H1 (cell line): ENCODE measurements at regions not wholly inside any gene's neighbourhood (a gene's known extent, or its start where the extent isn't known, plus 50 kb on each side); places are given as distances from the start of the nearest gene placed in this dataset.

ENCODE experiments used
- CTCF ChIA-PET: fragments of 300-600 bp; sonication (Branson Sonifier 250); formaldehyde crosslinking; loops from one replicate; lab custom pipeline; 2021; ENCODE audit not compliant: partially characterized antibody; lab: Charles Lee
- POLR2A ChIA-PET: fragments of 300-600 bp; sonication (Branson Sonifier 250); formaldehyde crosslinking; loops from one replicate; lab custom pipeline; 2021; ENCODE audit warnings: inconsistent platforms; ENCODE audit not compliant: partially characterized antibody; lab: Charles Lee
- DNase-seq, 2 experiments: peaks; one replicate each; pipeline versions ENCODE4 v3.0.0 to v3.0.0-alpha.2; 2010 to 2022; ENCODE audit warnings: low spot score in 2 of 2, low read depth in 1 of 2, mixed read lengths in 1 of 2
- FAIRE-seq: peaks from 2 replicates; lab custom pipeline; 2011; peaks lifted over from hg19 to GRCh38; lab: Jason Lieb, UNC
- H2AFZ ChIP-seq: 2 replicates; pipeline ENCODE4 v1.8.1; 2012; ENCODE audit warnings: low read length, inconsistent platforms
- H2AK5ac ChIP-seq: 2 replicates; pipeline ENCODE4 v1.6.1; 2013; ENCODE audit warnings: low read depth, low read length
- H2BK120ac ChIP-seq: replicated peaks from 2 replicates; pipeline ENCODE3; 2013; ENCODE audit warnings: low read depth, low read length, inconsistent platforms
- H2BK12ac ChIP-seq: 2 replicates; pipeline ENCODE4 v1.6.1; 2013; ENCODE audit warnings: low read depth, low read length
- H2BK15ac ChIP-seq: 2 replicates; pipeline ENCODE4 v1.6.1; 2013; ENCODE audit warnings: low read length
- H2BK20ac ChIP-seq: 2 replicates; pipeline ENCODE4 v1.6.1; 2013; ENCODE audit warnings: low read length
- H2BK5ac ChIP-seq: 2 replicates; pipeline ENCODE4 v1.6.1; 2013; ENCODE audit warnings: low read depth, low read length
- H3K14ac ChIP-seq: 2 replicates; pipeline ENCODE4 v1.6.1; 2013; ENCODE audit warnings: inconsistent platforms; ENCODE audit not compliant: insufficient read length
- H3K18ac ChIP-seq: 2 replicates; pipeline ENCODE4 v1.6.1; 2013; ENCODE audit warnings: low read length; ENCODE audit errors: extremely low read depth
- H3K23ac ChIP-seq: 2 replicates; pipeline ENCODE4 v1.6.1; 2013; ENCODE audit warnings: inconsistent platforms; ENCODE audit not compliant: insufficient read length
- H3K23me2 ChIP-seq: 2 replicates; pipeline ENCODE4 v1.6.1; 2013; ENCODE audit warnings: low read depth, low read length
- H3K27ac ChIP-seq: 2 replicates; pipeline ENCODE4 v1.6.1; 2011; ENCODE audit warnings: low read depth, low read length, inconsistent platforms
- H3K27me3 ChIP-seq, 4 experiments: replicated peaks in 1 of 4; 1 replicate in 1 of 4; 2 replicates in 3 of 4; pipeline versions ENCODE4 v1.6.1 to v1.8.1; 2011 to 2013; ENCODE audit warnings: low read length in 3 of 4, mild to moderate bottlenecking in 3 of 4, inconsistent platforms in 2 of 4, mixed read lengths in 2 of 4, moderate library complexity in 1 of 4; ENCODE audit not compliant: control insufficient read depth in 3 of 4, insufficient read depth in 3 of 4; ENCODE audit errors: extremely low read depth in 1 of 4
- H3K36me3 ChIP-seq, 4 experiments: 2 replicates each; pipeline versions ENCODE4 v1.6.1 to v1.8.1; 2011 to 2013; ENCODE audit warnings: mild to moderate bottlenecking in 4 of 4, low read length in 3 of 4, moderate library complexity in 2 of 4, control low read depth in 1 of 4, inconsistent platforms in 1 of 4; ENCODE audit not compliant: insufficient read depth in 4 of 4, control insufficient read depth in 2 of 4
- H3K4ac ChIP-seq: replicated peaks from 2 replicates; pipeline ENCODE3; 2013; ENCODE audit warnings: low read length, low read depth, mixed read lengths, inconsistent platforms; ENCODE audit not compliant: insufficient read length
- H3K4me1 ChIP-seq, 4 experiments: replicated peaks in 1 of 4; 1 replicate in 1 of 4; 2 replicates in 3 of 4; pipeline versions ENCODE4 v1.6.1 to v1.8.1; 2011 to 2013; ENCODE audit warnings: low read length in 3 of 4, inconsistent platforms in 2 of 4, mixed read lengths in 1 of 4; ENCODE audit not compliant: insufficient read depth in 4 of 4, control insufficient read depth in 3 of 4
- H3K4me2 ChIP-seq, 2 experiments: 2 replicates each; pipeline versions ENCODE4 v1.6.1 to v1.8.1; 2011 to 2013; ENCODE audit warnings: low read depth in 2 of 2, low read length in 2 of 2, control low read depth in 1 of 2, inconsistent platforms in 1 of 2, mild to moderate bottlenecking in 1 of 2; ENCODE audit not compliant: insufficient read depth in 1 of 2
- H3K4me3 ChIP-seq, 4 experiments: fragments of 200-600, 300-600 bp in 1 of 4; sonication (generic), shearing (Covaris generic), sonication (Bioruptor Twin) in 1 of 4; 2 replicates each; pipeline versions ENCODE4 v1.5.1 to v1.8.1; 2011 to 2016; ENCODE audit warnings: low read length in 4 of 4, low read depth in 3 of 4, control low read depth in 2 of 4, inconsistent platforms in 2 of 4, mild to moderate bottlenecking in 2 of 4, mixed read lengths in 1 of 4, moderate library complexity in 1 of 4; ENCODE audit not compliant: insufficient read depth in 2 of 4; ENCODE audit errors: extremely low read depth in 1 of 4
- H3K56ac ChIP-seq: replicated peaks from 2 replicates; pipeline ENCODE3; 2013; ENCODE audit warnings: low read depth, mild to moderate bottlenecking, mixed read lengths, low read length, inconsistent platforms; ENCODE audit not compliant: insufficient read length
- H3K79me1 ChIP-seq: 2 replicates; pipeline ENCODE4 v1.6.1; 2013; ENCODE audit warnings: low read depth, low read length, control low read depth
- H3K79me2 ChIP-seq, 2 experiments: 2 replicates each; pipeline versions ENCODE4 v1.6.1 to v1.8.1; 2012 to 2013; ENCODE audit warnings: low read length in 2 of 2, mild to moderate bottlenecking in 2 of 2, inconsistent platforms in 1 of 2; ENCODE audit not compliant: insufficient read depth in 2 of 2, control insufficient read depth in 1 of 2
- H3K9ac ChIP-seq, 4 experiments: replicated peaks in 1 of 4; 1 replicate in 1 of 4; 2 replicates in 3 of 4; pipeline versions ENCODE4 v1.6.1 to v1.8.1; 2011 to 2013; ENCODE audit warnings: low read depth in 3 of 4, low read length in 3 of 4, control low read depth in 2 of 4, mild to moderate bottlenecking in 2 of 4, moderate library complexity in 2 of 4, inconsistent platforms in 1 of 4; ENCODE audit errors: extremely low read depth in 1 of 4
- H3K9me3 ChIP-seq, 2 experiments: 2 replicates each; pipeline versions ENCODE4 v1.6.1 to v1.8.1; 2012 to 2013; ENCODE audit warnings: mild to moderate bottlenecking in 2 of 2, moderate library complexity in 2 of 2, control low read depth in 1 of 2, inconsistent platforms in 1 of 2, low read depth in 1 of 2, low read length in 1 of 2, mixed read lengths in 1 of 2; ENCODE audit not compliant: insufficient read depth in 2 of 2
- H4K20me1 ChIP-seq, 2 experiments: replicated peaks in 1 of 2; 2 replicates each; pipeline versions ENCODE3 to v1.8.1; 2011 to 2013; ENCODE audit warnings: inconsistent platforms in 2 of 2, low read length in 2 of 2, mild to moderate bottlenecking in 1 of 2; ENCODE audit not compliant: insufficient read depth in 2 of 2, control insufficient read depth in 1 of 2
- H4K5ac ChIP-seq: 2 replicates; pipeline ENCODE4 v1.6.1; 2013; ENCODE audit warnings: low read length, low read depth, mixed read lengths, inconsistent platforms; ENCODE audit not compliant: insufficient read length
- H4K8ac ChIP-seq: 2 replicates; pipeline ENCODE4 v1.8.0; 2013; ENCODE audit warnings: mild to moderate bottlenecking, moderate library complexity, low read length, inconsistent platforms; ENCODE audit not compliant: insufficient read depth; ENCODE audit errors: extremely low read depth
- H4K91ac ChIP-seq: replicated peaks from 2 replicates; pipeline ENCODE3; 2013; ENCODE audit warnings: low read length, mixed read lengths, inconsistent platforms; ENCODE audit not compliant: insufficient read length
- GTF2F1 ChIP-seq: IDR thresholded peaks from 2 replicates; pipeline ENCODE4 v1.6.1; 2012; ENCODE audit warnings: low read depth, low read length, improper control_type of control experiment, borderline replicate concordance
- POU5F1 ChIP-seq: IDR thresholded peaks from 2 replicates; pipeline ENCODE4 v1.6.1; 2011; ENCODE audit warnings: low read depth, mild to moderate bottlenecking, low read length, moderate library complexity

DNA sequence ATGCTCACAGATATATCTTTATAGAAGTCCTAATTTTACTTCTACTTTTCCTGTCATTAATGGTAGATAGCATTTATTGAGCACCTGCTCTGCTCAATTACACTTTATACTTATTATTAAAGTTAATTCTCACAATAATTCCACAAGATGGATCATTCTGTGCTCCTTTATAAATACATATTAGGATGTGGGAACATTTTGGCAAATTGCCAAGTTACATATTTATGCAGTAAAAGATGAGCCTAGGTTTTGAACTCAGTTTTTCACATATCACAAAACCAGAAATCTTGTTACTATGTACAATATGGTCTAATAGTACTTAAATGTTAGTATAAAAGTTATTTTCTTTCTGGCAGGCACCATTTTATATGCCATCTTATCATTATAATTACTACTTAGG, 895.0 kb upstream of the B3GALT2 start:
- Histone ChIP-seq H3K4me3 (no peak overlapping the region), H2BK5ac (no peak overlapping the region), H2AK5ac (no peak overlapping the region), H2BK20ac (no peak overlapping the region), H4K5ac (no peak overlapping the region), H2AFZ (no peak overlapping the region), H3K79me1 (no peaks in the 10 kb centered on the region), H2BK120ac (no peak overlapping the region), H3K4ac (no peak overlapping the region), H3K14ac (no peak overlapping the region), H3K36me3 (no peaks in the 10 kb centered on the region), H4K20me1 (peaks cover 0 to 1% of the 10 kb centered on the region in 2 experiments), H3K4me1 (no peaks in the 10 kb centered on the region), H3K18ac (no peak overlapping the region), H3K9me3 (no peaks in the 10 kb centered on the region), H3K27me3 (no peaks in the 10 kb centered on the region), H3K79me2 (no peaks in the 10 kb centered on the region), H2BK12ac (no peak overlapping the region), H4K91ac (no peak overlapping the region), H3K9ac (no peak overlapping the region), H3K23ac (no peak overlapping the region), H3K23me2 (no peaks in the 10 kb centered on the region; the same call in 1 of the 2 replicates)
- DNase-seq (no peak), FAIRE-seq (no peak)
- POLR2A ChIA-PET, result no interaction called here
- TF ChIP-seq GTF2F1 (no peak), POU5F1 (no peak)
- TF ChIP-seq, all 59 proteins: peak for 0
- Histone ChIP-seq H4K8ac (no peak overlapping the region), H3K56ac (no peak overlapping the region), H3K27ac (no peak overlapping the region), H2BK15ac (no peak overlapping the region), H3K4me2 (no peak overlapping the region)
- CTCF ChIA-PET, result no interaction called here
